BJ (cell line): ENCODE measurements at regions not wholly inside any gene's neighbourhood (a gene's known extent, or its start where the extent isn't known, plus 50 kb on each side); places are given as distances from the start of the nearest gene placed in this dataset.
"Not testable (repeated sequence)": the region's sequence is repeated elsewhere in the genome, so short reads cannot be mapped to it uniquely, and the experiment has no call there.

Experiments
- CTCF ChIA-PET: fragments of 350-600 bp; formaldehyde crosslinking; extraction: SDS; loops from one replicate; lab custom pipeline; 2021; ENCODE audit warnings: antibody characterized with exemption, inconsistent platforms; lab: Yijun Ruan, JAX
- POLR2A ChIA-PET: fragments of 300-600 bp; sonication (Branson Sonifier 250); formaldehyde crosslinking; extraction: SDS; loops from one replicate; lab custom pipeline; 2021; ENCODE audit warnings: antibody characterized with exemption; lab: Charles Lee
- DNase-seq: peaks from one replicate; pipeline ENCODE4 v3.0.0-alpha.2; 2011; ENCODE audit warnings: low read depth
- H3K27me3 ChIP-seq: 2 replicates; pipeline ENCODE4 v1.6.0; 2011; ENCODE audit warnings: low read length; ENCODE audit not compliant: control insufficient read depth, insufficient read depth
- H3K36me3 ChIP-seq: 2 replicates; pipeline ENCODE4 v1.5.1; 2011; ENCODE audit warnings: low read length; ENCODE audit not compliant: control insufficient read depth, insufficient read depth
- H3K4me3 ChIP-seq: 2 replicates; pipeline ENCODE4 v1.5.1; 2011; ENCODE audit warnings: low read depth, mild to moderate bottlenecking, control low read depth, low read length
- CTCF ChIP-seq: IDR thresholded peaks from 2 replicates; pipeline ENCODE4 v1.5.1; 2011; ENCODE audit warnings: low read depth, mild to moderate bottlenecking, control low read depth, inconsistent platforms, low read length, moderate library complexity; ENCODE audit not compliant: insufficient read depth

GRCh38 chr7:68067845-68068244 lies 1071.2 kb downstream of the TYW1 start:
- DNase-seq: no peak
- no peaks in the 10 kb centered on the region for H3K36me3 ChIP-seq
- no peak for TF ChIP-seq CTCF
- no peak overlapping the region for H3K4me3 ChIP-seq
- CTCF ChIA-PET: no interaction called here
- POLR2A ChIA-PET: no interaction called here
- H3K27me3 ChIP-seq: no peaks in the 10 kb centered on the region

- H3K27me3 ChIP-seq: no peaks in the 10 kb centered on the region
- POLR2A ChIA-PET: no interaction called here
- CTCF ChIA-PET: no interaction called here
- H3K4me3 ChIP-seq: no peak overlapping the region
- H3K36me3 ChIP-seq: no peaks in the 10 kb centered on the region
- DNase-seq: no peak
- TF ChIP-seq CTCF: no peak
These were observed 1074.4 kb downstream of the TYW1 start for GRCh38 chr7:68070992-68071391.

GRCh38 chr7:68073701-68074100 lies 1077.1 kb downstream of the TYW1 start:
- no peak for TF ChIP-seq CTCF
- POLR2A ChIA-PET: no interaction called here
- H3K4me3 ChIP-seq: no peak overlapping the region
- H3K36me3 ChIP-seq: no peaks in the 10 kb centered on the region
- H3K27me3 ChIP-seq: no peaks in the 10 kb centered on the region
- CTCF ChIA-PET: no interaction called here
- no peak for DNase-seq

- Histone ChIP-seq H3K36me3 (no peaks in the 10 kb centered on the region), H3K4me3 (no peak overlapping the region), H3K27me3 (no peaks in the 10 kb centered on the region)
- no peak for DNase-seq
- ChIA-PET CTCF (no interaction called here), POLR2A (no interaction called here)
- TF ChIP-seq CTCF: no peak
These were observed 1077.6 kb downstream of the TYW1 start for GRCh38 chr7:68074242-68074641.

- no peaks in the 10 kb centered on the region for H3K36me3 ChIP-seq
- ChIA-PET POLR2A (no interaction called here), CTCF (no interaction called here)
- no peaks in the 10 kb centered on the region for H3K27me3 ChIP-seq
- no peak for TF ChIP-seq CTCF
- no peak for DNase-seq
- H3K4me3 ChIP-seq: no peak overlapping the region
These were observed 1081.6 kb downstream of the TYW1 start for GRCh38 chr7:68078157-68078710.

GRCh38 chr7:68082066-68082960 lies 1085.7 kb downstream of the TYW1 start:
- H3K27me3 ChIP-seq, CTCF ChIA-PET, DNase-seq, POLR2A ChIA-PET, H3K4me3 ChIP-seq, H3K36me3 ChIP-seq: not testable (repeated sequence)

- CTCF ChIA-PET, POLR2A ChIA-PET, DNase-seq: not testable (repeated sequence)
These were observed 1086.5 kb downstream of the TYW1 start for GRCh38 chr7:68082961-68083657.

More at GRCh38 chr7:68082961-68083657, 1086.5 kb downstream of the TYW1 start:
- not testable (repeated sequence) for H3K4me3 ChIP-seq, H3K27me3 ChIP-seq, H3K36me3 ChIP-seq
